HepG2 (cell line): ENCODE measurements at regions not wholly inside any gene's neighbourhood (a gene's known extent, or its start where the extent isn't known, plus 50 kb on each side); places are given as distances from the start of the nearest gene placed in this dataset.

Experiments used
- ATAC-seq: fragments of 200-7000 bp; cut with Tn5 transposase; 3 replicates; pipeline ENCODE4 v1.9.1; 2020; ENCODE audit warnings: mild to moderate bottlenecking, moderate library complexity
- BruUV-seq: library from RNA; stranded (reverse); fragments of 400-500 nt; replicated peaks from 2 replicates; lab custom pipeline; 2021; lab: Mats Ljungman, UMichigan
- CTCF ChIA-PET: fragments of 300-600 bp; formaldehyde crosslinking; extraction: SDS; loops from one replicate; lab custom pipeline; 2021; ENCODE audit warnings: low total read pairs, inconsistent platforms, low intra/inter-chr PET ratio; lab: Yijun Ruan, JAX
- POLR2A ChIA-PET: fragments of 350-600 bp; sonication (Branson Sonifier 250); formaldehyde crosslinking; loops from one replicate; lab custom pipeline; 2020; ENCODE audit warnings: antibody characterized with exemption, inconsistent platforms; lab: Yijun Ruan, JAX
- DNase-seq: peaks from one replicate; pipeline ENCODE4 v3.0.0-alpha.2; 2015; ENCODE audit warnings: low spot score
- FAIRE-seq: peaks from 3 replicates; lab custom pipeline; 2011; peaks lifted over from hg19 to GRCh38; lab: Jason Lieb, UNC
- H2AFZ ChIP-seq: one replicate; pipeline ENCODE4 v1.6.1; 2011; ENCODE audit warnings: low read length, inconsistent platforms
- H3K27ac ChIP-seq: fragments of 300-600 bp; 3 replicates; pipeline ENCODE4 v1.8.0; 2011; ENCODE audit warnings: mixed run types, mild to moderate bottlenecking, mixed read lengths, low read length, inconsistent platforms; ENCODE audit not compliant: insufficient read depth; ENCODE audit errors: extremely low read length
- H3K27me3 ChIP-seq, 2 experiments: fragments of 200-600 bp in 1 of 2; 2 replicates in 1 of 2; 3 replicates in 1 of 2; pipeline versions ENCODE4 v1.6.0 to v1.8.0; 2011; ENCODE audit warnings: low read length in 2 of 2, mild to moderate bottlenecking in 2 of 2, moderate library complexity in 2 of 2, inconsistent platforms in 1 of 2; ENCODE audit not compliant: insufficient read depth in 2 of 2, control insufficient read depth in 1 of 2
- H3K36me3 ChIP-seq, 2 experiments: fragments of 200-600 bp in 1 of 2; replicated peaks in 1 of 2; 2 replicates in 1 of 2; 3 replicates in 1 of 2; pipeline versions ENCODE4 v1.5.1 to v1.8.0; 2011; ENCODE audit warnings: low read length in 2 of 2, inconsistent platforms in 1 of 2; ENCODE audit not compliant: insufficient read depth in 2 of 2, control insufficient read depth in 1 of 2
- H3K4me1 ChIP-seq: 2 replicates; pipeline ENCODE4 v1.5.1; 2012; ENCODE audit warnings: low read length, inconsistent platforms; ENCODE audit not compliant: insufficient read depth
- H3K4me2 ChIP-seq: 2 replicates; pipeline ENCODE4 v1.6.0; 2011; ENCODE audit warnings: low read depth, low read length, inconsistent platforms
- H3K4me3 ChIP-seq, 3 experiments: fragments of 200-600 bp in 1 of 3; sonication (generic), shearing (Covaris generic) in 1 of 3; replicated peaks in 1 of 3; 2 replicates each; pipeline ENCODE4 v1.5.1; 2011 to 2016; ENCODE audit warnings: low read length in 3 of 3, inconsistent platforms in 2 of 3, low read depth in 2 of 3, mild to moderate bottlenecking in 2 of 3, control low read depth in 1 of 3, mixed read lengths in 1 of 3; ENCODE audit not compliant: insufficient read depth in 1 of 3
- H3K79me2 ChIP-seq: one replicate; pipeline ENCODE4 v1.6.1; 2011; ENCODE audit warnings: low read length, inconsistent platforms; ENCODE audit not compliant: insufficient read depth
- H3K9ac ChIP-seq: 2 replicates; pipeline ENCODE4 v1.6.0; 2011; ENCODE audit warnings: mild to moderate bottlenecking, low read depth, low read length, inconsistent platforms; ENCODE audit not compliant: insufficient read depth
- H3K9me3 ChIP-seq: 2 replicates; pipeline ENCODE4 v1.5.1; 2012; ENCODE audit warnings: mild to moderate bottlenecking, low read length
- H4K20me1 ChIP-seq: 2 replicates; pipeline ENCODE4 v1.6.0; 2011; ENCODE audit warnings: inconsistent platforms, mild to moderate bottlenecking, low read length, moderate library complexity; ENCODE audit not compliant: insufficient read depth
- GMEB1 ChIP-seq: sonication (generic); formaldehyde crosslinking; IDR thresholded peaks from 2 replicates; pipeline ENCODE4 v1.5.1; 2020; ENCODE audit warnings: missing genetic modification reagents, mild to moderate bottlenecking, borderline replicate concordance
- JUND ChIP-seq: sonication (generic); formaldehyde crosslinking; IDR thresholded peaks from 2 replicates; pipeline ENCODE4 v1.8.0; 2022; ENCODE audit warnings: mild to moderate bottlenecking, missing genetic modification reagents
- NFYB ChIP-seq: sonication (generic); formaldehyde crosslinking; IDR thresholded peaks from 2 replicates; pipeline ENCODE4 v1.4.0; 2020; ENCODE audit warnings: missing genetic modification reagents
- PHF21A ChIP-seq: sonication (generic); formaldehyde crosslinking; IDR thresholded peaks from 2 replicates; pipeline ENCODE4 v1.5.0; 2020; ENCODE audit warnings: mild to moderate bottlenecking, missing genetic modification reagents
- PPARG ChIP-seq: conservative IDR thresholded peaks from 2 replicates; pipeline ENCODE4 v1.6.1; 2016; ENCODE audit warnings: missing biosample characterization, missing genetic modification reagents
- SKI ChIP-seq: fragments of 450-650 bp; IDR thresholded peaks from one replicate; pipeline ENCODE4 v1.6.1; 2018; ENCODE audit warnings: mild to moderate bottlenecking; ENCODE audit not compliant: partially characterized antibody
- SYNCRIP ChIP-seq: fragments of 200-400 bp; formaldehyde crosslinking; IDR thresholded peaks from 2 replicates; pipeline ENCODE4 v1.6.1; 2018; ENCODE audit warnings: mild to moderate bottlenecking, low read depth, low read length; ENCODE audit not compliant: insufficient read depth
- TERF1 ChIP-seq: sonication (generic); formaldehyde crosslinking; IDR thresholded peaks from 2 replicates; pipeline ENCODE4 v1.8.0; 2022; ENCODE audit warnings: mild to moderate bottlenecking, missing genetic modification reagents, moderate library complexity
- ZNF263 ChIP-seq: sonication (generic); formaldehyde crosslinking; IDR thresholded peaks from 2 replicates; pipeline ENCODE4 v1.4.0; 2020; ENCODE audit warnings: missing genetic modification reagents
- ZNF441 ChIP-seq: sonication (generic); formaldehyde crosslinking; IDR thresholded peaks from 2 replicates; pipeline ENCODE4 v1.7.0; 2021; ENCODE audit warnings: missing genetic modification reagents, borderline replicate concordance
- ZNF562 ChIP-seq: sonication (generic); formaldehyde crosslinking; IDR thresholded peaks from 2 replicates; pipeline ENCODE4 v1.8.0; 2022; ENCODE audit warnings: missing genetic modification reagents, borderline replicate concordance
- ZNF670 ChIP-seq: sonication (generic); formaldehyde crosslinking; IDR thresholded peaks from 2 replicates; pipeline ENCODE4 v1.8.0; 2022; ENCODE audit warnings: mild to moderate bottlenecking, missing genetic modification reagents, borderline replicate concordance
- ZSCAN21 ChIP-seq: sonication (generic); formaldehyde crosslinking; IDR thresholded peaks from 2 replicates; pipeline ENCODE4 v1.8.0; 2022; ENCODE audit warnings: mild to moderate bottlenecking, missing genetic modification reagents, moderate library complexity, borderline replicate concordance
- WGBS: methylation state at CpG from one replicate; pipeline ENCODE4 v1.1.6; 2017; ENCODE audit warnings: low lambda C conversion rate; 5-methylcytosine and 5-hydroxymethylcytosine counted together
- in situ Hi-C: cut with HindIII; loops from 2 replicates; pipeline ENCODE4 v1.10.0; 2017; ENCODE audit warnings: low pct_unique_long_range_greater_than_20kb; ENCODE audit not compliant: extremely low pct_ligation_motif_present
- intact Hi-C: fragments of 100-400 bp; cut with micrococcal nuclease; formaldehyde crosslinking; loops from one replicate; pipeline ENCODE4 v1.10.0; 2022; ENCODE audit not compliant: unreplicated experiment

DNA sequence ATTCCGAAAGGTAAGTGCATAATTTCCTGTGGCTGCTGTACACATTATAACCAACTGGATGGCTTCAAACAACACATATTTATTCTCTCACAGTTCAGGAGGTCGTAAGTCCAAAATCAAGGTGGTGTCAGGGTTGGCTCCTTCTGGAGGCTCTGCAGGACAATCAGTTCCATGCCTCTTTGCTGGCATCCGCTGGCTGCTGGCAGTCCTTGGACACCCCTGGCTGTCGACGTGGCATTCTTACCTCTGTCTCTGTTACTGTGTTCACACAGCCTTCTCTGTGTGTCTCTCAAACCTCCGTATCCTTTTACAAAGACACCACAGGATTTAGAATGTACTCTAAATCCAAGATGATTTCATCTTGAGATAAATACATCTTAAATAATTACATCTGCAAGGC is 398.8 kb upstream of the ATP10A start:
- Histone ChIP-seq H3K4me2 (no peak overlapping the region), H3K9me3 (peaks cover 28% of the 10 kb centered on the region), H3K36me3 (no peaks in the 10 kb centered on the region), H3K9ac (no peak overlapping the region), H3K27me3 (no peaks in the 10 kb centered on the region), H2AFZ (no peak overlapping the region), H3K4me3 (no peak overlapping the region), H4K20me1 (no peaks in the 10 kb centered on the region), H3K79me2 (no peaks in the 10 kb centered on the region), H3K4me1 (no peaks in the 10 kb centered on the region), H3K27ac (no peak overlapping the region)
- POLR2A ChIA-PET = no interaction called here
- CTCF ChIA-PET = no interaction called here
- 9% methylated on average over 4 of the region's 6 CpGs for WGBS
- DNase-seq = no peak
- in situ Hi-C loops = loop anchor here (25.0 kb wide), 1 partner anchor 750 kb away; no protein-coding TSS in a partner anchor
- FAIRE-seq = no peak
- ATAC-seq = no peak
- BruUV-seq = no TSS peak
- no peak for TF ChIP-seq ZNF670
- TF ChIP-seq ZNF263 (CRISPR knock-in tag) = no peak
- no peak for TF ChIP-seq ZNF441 (CRISPR knock-in tag)
- no peak for TF ChIP-seq ZNF562 (CRISPR knock-in tag)
- no peak for TF ChIP-seq PPARG
- no peak for TF ChIP-seq NFYB
- intact Hi-C loops = loop anchor here (5.0 kb wide), 1 partner anchor 755 kb away; no protein-coding TSS in a partner anchor

DNA sequence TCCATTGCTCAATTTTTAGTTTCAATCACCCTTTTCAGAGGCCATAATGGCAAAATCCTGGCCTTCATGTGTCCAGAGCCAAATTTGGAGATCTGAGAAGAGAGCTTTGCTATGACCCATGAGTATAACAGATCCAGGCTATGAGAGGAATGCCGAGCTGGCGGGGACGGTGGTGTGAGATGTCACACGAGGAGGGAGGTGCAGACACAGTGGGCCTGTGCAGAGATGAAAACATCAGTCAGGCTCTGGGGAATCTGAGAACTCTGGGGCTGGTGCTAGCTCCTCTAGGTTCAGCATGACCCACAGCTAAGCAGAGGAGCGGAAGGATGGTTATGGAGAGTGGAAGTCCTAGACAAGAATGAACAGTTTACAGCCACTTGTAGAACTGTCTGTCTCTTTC is 398.3 kb upstream of the ATP10A start:
- intact Hi-C loops = loop anchor here (5.0 kb wide), 1 partner anchor 754 kb away; no protein-coding TSS in a partner anchor
- Histone ChIP-seq H3K4me3 (no peak overlapping the region), H3K36me3 (no peaks in the 10 kb centered on the region), H3K79me2 (no peaks in the 10 kb centered on the region), H4K20me1 (no peaks in the 10 kb centered on the region), H3K27me3 (no peaks in the 10 kb centered on the region), H3K4me2 (no peak overlapping the region), H3K9me3 (peaks cover 26% of the 10 kb centered on the region), H3K9ac (no peak overlapping the region), H3K4me1 (no peaks in the 10 kb centered on the region), H3K27ac (no peak overlapping the region), H2AFZ (no peak overlapping the region)
- ATAC-seq (no peak), FAIRE-seq (no peak), DNase-seq (no peak)
- in situ Hi-C loops = loop anchor here (25.0 kb wide), 1 partner anchor 749 kb away; no protein-coding TSS in a partner anchor
- POLR2A ChIA-PET = no interaction called here
- no TSS peak for BruUV-seq
- WGBS = 15% methylated on average over 5 of the region's 5 CpGs
- CTCF ChIA-PET = no interaction called here
- TF ChIP-seq GMEB1 (CRISPR knock-in tag) = no peak
- TF ChIP-seq SKI = no peak
- no peak for TF ChIP-seq JUND (CRISPR knock-in tag)
- TF ChIP-seq TERF1 = no peak
- no peak for TF ChIP-seq SYNCRIP
- TF ChIP-seq ZSCAN21 = no peak
- no peak for TF ChIP-seq PHF21A (CRISPR knock-in tag)
